Fibroblast of lung (primary cell): ENCODE measurements at regions not wholly inside any gene's neighbourhood (a gene's known extent, or its start where the extent isn't known, plus 50 kb on each side); places are given as distances from the start of the nearest gene placed in this dataset.

Source experiments
- DNase-seq, 2 donors: peaks; one replicate each; pipeline versions ENCODE4 v3.0.0 to v3.0.0-alpha.2; 2010; ENCODE audit warnings: low read depth in 2 of 2
- H2AFZ ChIP-seq: 2 replicates; pipeline ENCODE4 v1.5.1; 2012; ENCODE audit warnings: low read length, control low read depth, inconsistent platforms
- H3K27ac ChIP-seq: 2 replicates; pipeline ENCODE4 v1.5.1; 2011; ENCODE audit warnings: low read length, control low read depth; ENCODE audit not compliant: insufficient read depth
- H3K27me3 ChIP-seq: 2 replicates; pipeline ENCODE4 v1.5.1; 2011; ENCODE audit warnings: mild to moderate bottlenecking, low read length; ENCODE audit not compliant: control insufficient read depth, insufficient read depth
- H3K36me3 ChIP-seq: 2 replicates; pipeline ENCODE4 v1.5.1; 2011; ENCODE audit warnings: low read length; ENCODE audit not compliant: control insufficient read depth, insufficient read depth
- H3K4me1 ChIP-seq: 2 replicates; pipeline ENCODE4 v1.5.1; 2011; ENCODE audit warnings: low read length; ENCODE audit not compliant: control insufficient read depth, insufficient read depth; ENCODE audit errors: extremely low read depth
- H3K4me2 ChIP-seq: 2 replicates; pipeline ENCODE4 v1.5.1; 2011; ENCODE audit warnings: low read length, control low read depth; ENCODE audit not compliant: insufficient read depth; ENCODE audit errors: extremely low read depth
- H3K4me3 ChIP-seq, 4 experiments: fragments of 200-600 bp in 1 of 4; sonication (generic) in 1 of 4; replicated peaks in 1 of 4; 2 replicates each; pipeline ENCODE4 v1.5.1; 2011 to 2016; ENCODE audit warnings: low read length in 4 of 4, low read depth in 3 of 4, mild to moderate bottlenecking in 3 of 4, control low read depth in 2 of 4, inconsistent platforms in 1 of 4, mixed read lengths in 1 of 4; ENCODE audit not compliant: insufficient read depth in 1 of 4; ENCODE audit errors: control extremely low read depth in 1 of 4
- H3K79me2 ChIP-seq: 2 replicates; pipeline ENCODE4 v1.5.1; 2012; ENCODE audit warnings: mild to moderate bottlenecking, low read length, inconsistent platforms; ENCODE audit not compliant: control insufficient read depth, insufficient read depth
- H3K9ac ChIP-seq: 2 replicates; pipeline ENCODE4 v1.5.1; 2011; ENCODE audit warnings: mild to moderate bottlenecking, low read length, control low read depth; ENCODE audit not compliant: insufficient read depth
- H3K9me3 ChIP-seq: 2 replicates; pipeline ENCODE4 v1.5.1; 2012; ENCODE audit warnings: low read depth, low read length; ENCODE audit not compliant: control insufficient read depth, insufficient read depth
- H4K20me1 ChIP-seq: 2 replicates; pipeline ENCODE4 v1.5.1; 2011; ENCODE audit warnings: low read length; ENCODE audit not compliant: control insufficient read depth, insufficient read depth; ENCODE audit errors: extremely low read depth
- EZH2 ChIP-seq: IDR thresholded peaks from 2 replicates; pipeline ENCODE4 v1.5.1; 2012; ENCODE audit warnings: low read length, control low read depth, mild to moderate bottlenecking; ENCODE audit errors: missing control alignments
- TF ChIP-seq, protein P1 (sequence below), 2 donors: IDR thresholded peaks in 1 of 2; conservative IDR thresholded peaks in 1 of 2; 1 replicate in 1 of 2; 2 replicates in 1 of 2; pipeline ENCODE4 v1.5.1; 2011 to 2012; ENCODE audit warnings: low read length in 2 of 2, control low read depth in 1 of 2, inconsistent platforms in 1 of 2, low read depth in 1 of 2, mild to moderate bottlenecking in 1 of 2

GRCh38 chr10:1911771-1912170 is 174.4 kb upstream of the ADARB2 start:
- no peak overlapping the region for H2AFZ ChIP-seq
- no peak overlapping the region for H3K9ac ChIP-seq
- no peak for DNase-seq
- H3K4me1 ChIP-seq = no peaks in the 10 kb centered on the region
- H3K79me2 ChIP-seq = no peaks in the 10 kb centered on the region
- no peaks in the 10 kb centered on the region for H3K27me3 ChIP-seq
- no peak for TF ChIP-seq EZH2
- TF ChIP-seq, protein P1, sequence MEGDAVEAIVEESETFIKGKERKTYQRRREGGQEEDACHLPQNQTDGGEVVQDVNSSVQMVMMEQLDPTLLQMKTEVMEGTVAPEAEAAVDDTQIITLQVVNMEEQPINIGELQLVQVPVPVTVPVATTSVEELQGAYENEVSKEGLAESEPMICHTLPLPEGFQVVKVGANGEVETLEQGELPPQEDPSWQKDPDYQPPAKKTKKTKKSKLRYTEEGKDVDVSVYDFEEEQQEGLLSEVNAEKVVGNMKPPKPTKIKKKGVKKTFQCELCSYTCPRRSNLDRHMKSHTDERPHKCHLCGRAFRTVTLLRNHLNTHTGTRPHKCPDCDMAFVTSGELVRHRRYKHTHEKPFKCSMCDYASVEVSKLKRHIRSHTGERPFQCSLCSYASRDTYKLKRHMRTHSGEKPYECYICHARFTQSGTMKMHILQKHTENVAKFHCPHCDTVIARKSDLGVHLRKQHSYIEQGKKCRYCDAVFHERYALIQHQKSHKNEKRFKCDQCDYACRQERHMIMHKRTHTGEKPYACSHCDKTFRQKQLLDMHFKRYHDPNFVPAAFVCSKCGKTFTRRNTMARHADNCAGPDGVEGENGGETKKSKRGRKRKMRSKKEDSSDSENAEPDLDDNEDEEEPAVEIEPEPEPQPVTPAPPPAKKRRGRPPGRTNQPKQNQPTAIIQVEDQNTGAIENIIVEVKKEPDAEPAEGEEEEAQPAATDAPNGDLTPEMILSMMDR (conservative IDR thresholded peaks at IDR 0.05 in 1 of 2, IDR thresholded peaks at IDR 0.05 in 1 of 2; ENCODE audit: low read depth in 1 of 2, low read length in 2 of 2) = no peak
- H3K4me2 ChIP-seq = no peak overlapping the region
- no peaks in the 10 kb centered on the region for H3K36me3 ChIP-seq
- no peak overlapping the region for H3K4me3 ChIP-seq
- H3K27ac ChIP-seq = no peak overlapping the region
- H4K20me1 ChIP-seq = no peaks in the 10 kb centered on the region
- H3K9me3 ChIP-seq = no peaks in the 10 kb centered on the region

DNA sequence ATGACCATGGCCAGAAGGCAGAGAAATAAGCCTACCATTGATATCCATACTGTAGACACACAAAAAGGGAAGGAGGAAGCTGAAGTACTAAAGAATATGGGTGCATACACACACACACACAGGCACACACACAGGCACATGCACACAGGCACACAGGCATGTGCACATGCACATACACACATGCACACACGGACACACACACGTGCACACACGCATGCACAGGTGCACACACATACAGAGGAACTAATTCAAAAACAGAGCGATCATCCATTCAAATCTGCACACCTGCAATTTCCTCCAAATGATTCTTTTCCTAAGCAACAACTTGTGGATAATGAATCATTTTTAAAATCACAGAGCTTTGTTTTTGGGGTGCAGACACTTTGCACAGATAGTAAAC is 166.7 kb upstream of the ADARB2 start:
- no peaks in the 10 kb centered on the region for H4K20me1 ChIP-seq
- TF ChIP-seq, protein P1 (conservative IDR thresholded peaks at IDR 0.05 in 1 of 2, IDR thresholded peaks at IDR 0.05 in 1 of 2; ENCODE audit: low read depth in 1 of 2, low read length in 2 of 2) = no peak
- no peak for TF ChIP-seq EZH2
- no peaks in the 10 kb centered on the region for H3K4me1 ChIP-seq
- no peak for DNase-seq
- H3K4me2 ChIP-seq = no peak overlapping the region
- H3K79me2 ChIP-seq = no peaks in the 10 kb centered on the region
- no peak overlapping the region for H3K27ac ChIP-seq
- no peak overlapping the region for H3K4me3 ChIP-seq
- H3K9me3 ChIP-seq = no peaks in the 10 kb centered on the region
- H3K9ac ChIP-seq = no peak overlapping the region
- H3K27me3 ChIP-seq = no peaks in the 10 kb centered on the region
- H3K36me3 ChIP-seq = no peaks in the 10 kb centered on the region
- H2AFZ ChIP-seq = no peak overlapping the region

DNA sequence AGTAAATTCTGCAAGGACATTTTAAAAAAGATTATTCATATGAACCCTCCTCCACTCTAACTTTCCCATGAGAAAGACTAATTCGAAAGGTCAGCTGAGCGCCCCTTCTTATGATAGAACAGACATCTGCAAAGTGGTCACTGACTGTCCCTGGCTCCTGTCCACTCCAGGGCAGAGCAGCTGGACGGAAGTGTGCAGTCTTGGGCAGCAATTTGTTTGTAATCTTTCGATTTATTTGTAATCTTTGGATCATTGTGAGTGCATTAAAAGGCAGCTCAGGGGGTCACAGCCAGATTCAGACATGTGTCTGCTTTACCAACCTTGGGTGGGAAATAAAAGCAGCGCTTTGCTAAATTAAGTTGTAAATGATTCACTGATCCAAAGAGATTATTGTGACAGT is 158.8 kb upstream of the ADARB2 start:
- no peaks in the 10 kb centered on the region for H3K27me3 ChIP-seq
- no peak for DNase-seq
- TF ChIP-seq, protein P1 (conservative IDR thresholded peaks at IDR 0.05 in 1 of 2, IDR thresholded peaks at IDR 0.05 in 1 of 2; ENCODE audit: low read depth in 1 of 2, low read length in 2 of 2) = no peak
- no peak for TF ChIP-seq EZH2
- H3K4me2 ChIP-seq = no peak overlapping the region
- no peak overlapping the region for H2AFZ ChIP-seq
- H3K4me1 ChIP-seq = no peaks in the 10 kb centered on the region
- H3K36me3 ChIP-seq = no peaks in the 10 kb centered on the region
- no peaks in the 10 kb centered on the region for H3K9me3 ChIP-seq
- no peak overlapping the region for H3K27ac ChIP-seq
- no peaks in the 10 kb centered on the region for H3K79me2 ChIP-seq
- H3K4me3 ChIP-seq = no peak overlapping the region
- H4K20me1 ChIP-seq = no peaks in the 10 kb centered on the region
- no peak overlapping the region for H3K9ac ChIP-seq
